ENCODE measurements at regions not wholly inside any gene's neighbourhood (a gene's known extent, or its start where the extent isn't known, plus 50 kb on each side); places are given as distances from the start of the nearest gene placed in this dataset.

- POLR2A ChIA-PET (ENCODE audit: low non-redundant PET) = no interaction called here
- CTCF ChIA-PET = no interaction called here
- DNase-seq (ENCODE audit: low spot score) = no peak
- TF ChIP-seq CTCF (conservative IDR thresholded peaks at IDR 0.05; ENCODE audit: low read depth) = no peak
- H3K27ac ChIP-seq = no peak overlapping the region
Observed at GRCh38 chr5:33362915-33363314, 77.8 kb upstream of the TARS1 start.

GRCh38 chr5:33363537-33363936 lies 77.2 kb upstream of the TARS1 start:
- no peak for DNase-seq (ENCODE audit: low spot score)
- H3K27ac ChIP-seq = no peak overlapping the region
- ChIA-PET POLR2A (ENCODE audit: low non-redundant PET) (no interaction called here), CTCF (no interaction called here)
- no peak for TF ChIP-seq CTCF (conservative IDR thresholded peaks at IDR 0.05; ENCODE audit: low read depth)

GRCh38 chr5:33364406-33364805 lies 76.4 kb upstream of the TARS1 start:
- no peak for TF ChIP-seq CTCF (conservative IDR thresholded peaks at IDR 0.05; ENCODE audit: low read depth)
- H3K27ac ChIP-seq = no peak overlapping the region
- CTCF ChIA-PET = no interaction called here
- POLR2A ChIA-PET (ENCODE audit: low non-redundant PET) = no interaction called here
- no peak for DNase-seq (ENCODE audit: low spot score)

- CTCF ChIA-PET = no interaction called here
- H3K27ac ChIP-seq = no peak overlapping the region
- TF ChIP-seq CTCF (conservative IDR thresholded peaks at IDR 0.05; ENCODE audit: low read depth) = no peak
- no peak for DNase-seq (ENCODE audit: low spot score)
- POLR2A ChIA-PET (ENCODE audit: low non-redundant PET) = no interaction called here
Observed at GRCh38 chr5:33367416-33367815, 73.3 kb upstream of the TARS1 start.

GRCh38 chr5:33369485-33370465 lies 71.0 kb upstream of the TARS1 start:
- CTCF ChIA-PET = no interaction called here
- DNase-seq (ENCODE audit: low spot score) = no peak
- POLR2A ChIA-PET (ENCODE audit: low non-redundant PET) = no interaction called here
- H3K27ac ChIP-seq = no peak overlapping the region
- no peak for TF ChIP-seq CTCF (conservative IDR thresholded peaks at IDR 0.05; ENCODE audit: low read depth)

- CTCF ChIA-PET = no interaction called here
- POLR2A ChIA-PET (ENCODE audit: low non-redundant PET) = no interaction called here
- no peak overlapping the region for H3K27ac ChIP-seq
- TF ChIP-seq CTCF (conservative IDR thresholded peaks at IDR 0.05; ENCODE audit: low read depth) = no peak
- DNase-seq (ENCODE audit: low spot score) = no peak
Observed at GRCh38 chr5:33370466-33370859, 70.3 kb upstream of the TARS1 start.

Measured in RWPE1 (cell line).